ENCODE measurements at regions not wholly inside any gene's neighbourhood (a gene's known extent, or its start where the extent isn't known, plus 50 kb on each side); places are given as distances from the start of the nearest gene placed in this dataset.

DNA sequence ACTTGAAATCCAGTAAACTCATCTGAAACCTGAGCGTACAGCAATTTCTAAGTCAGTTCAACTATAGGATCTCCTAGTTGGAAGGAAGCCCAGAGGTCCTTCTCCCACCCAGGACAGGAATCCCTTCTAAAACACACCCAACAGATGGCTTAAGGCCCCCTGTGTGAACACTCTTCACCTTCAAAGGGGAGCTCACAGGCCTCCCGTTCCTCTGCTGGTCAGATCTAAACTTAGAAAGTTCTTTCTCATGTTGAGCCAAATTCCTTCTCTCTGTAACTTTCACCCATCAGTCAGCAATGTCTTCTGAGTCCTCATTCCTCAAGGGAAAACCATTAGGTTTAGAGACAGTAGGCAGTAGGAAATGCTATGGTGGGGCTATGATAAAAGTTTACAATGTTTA, 355.2 kb downstream of the PCNX1 start:
- TF ChIP-seq POLR2A (IDR thresholded peaks at IDR 0.05) = no peak
- TF ChIP-seq, protein P1, sequence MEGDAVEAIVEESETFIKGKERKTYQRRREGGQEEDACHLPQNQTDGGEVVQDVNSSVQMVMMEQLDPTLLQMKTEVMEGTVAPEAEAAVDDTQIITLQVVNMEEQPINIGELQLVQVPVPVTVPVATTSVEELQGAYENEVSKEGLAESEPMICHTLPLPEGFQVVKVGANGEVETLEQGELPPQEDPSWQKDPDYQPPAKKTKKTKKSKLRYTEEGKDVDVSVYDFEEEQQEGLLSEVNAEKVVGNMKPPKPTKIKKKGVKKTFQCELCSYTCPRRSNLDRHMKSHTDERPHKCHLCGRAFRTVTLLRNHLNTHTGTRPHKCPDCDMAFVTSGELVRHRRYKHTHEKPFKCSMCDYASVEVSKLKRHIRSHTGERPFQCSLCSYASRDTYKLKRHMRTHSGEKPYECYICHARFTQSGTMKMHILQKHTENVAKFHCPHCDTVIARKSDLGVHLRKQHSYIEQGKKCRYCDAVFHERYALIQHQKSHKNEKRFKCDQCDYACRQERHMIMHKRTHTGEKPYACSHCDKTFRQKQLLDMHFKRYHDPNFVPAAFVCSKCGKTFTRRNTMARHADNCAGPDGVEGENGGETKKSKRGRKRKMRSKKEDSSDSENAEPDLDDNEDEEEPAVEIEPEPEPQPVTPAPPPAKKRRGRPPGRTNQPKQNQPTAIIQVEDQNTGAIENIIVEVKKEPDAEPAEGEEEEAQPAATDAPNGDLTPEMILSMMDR (IDR thresholded peaks at IDR 0.05) = no peak

Data from body of pancreas (tissue), 4 donors.